ENCODE measurements at regions not wholly inside any gene's neighbourhood (a gene's known extent, or its start where the extent isn't known, plus 50 kb on each side); places are given as distances from the start of the nearest gene placed in this dataset.

GRCh38 chr12:58189030-58189429, 247.7 kb downstream of the ATP23 start:
- no peak overlapping the region for H3K9ac ChIP-seq
- no peak overlapping the region for H3K27ac ChIP-seq (ENCODE audit: low read depth in 2 of 2, low read length in 1 of 2)
- TF ChIP-seq PBX3 (IDR thresholded peaks at IDR 0.05) (no peak), GABPA (IDR thresholded peaks at IDR 0.05; ENCODE audit: low read depth) (no peak), EZH2phosphoT487 (IDR thresholded peaks at IDR 0.05; ENCODE audit: borderline replicate concordance, low read depth) (no peak), SIN3A (IDR thresholded peaks at IDR 0.05; ENCODE audit: borderline replicate concordance, low read depth, low read length) (no peak)
- TF ChIP-seq, protein P1, sequence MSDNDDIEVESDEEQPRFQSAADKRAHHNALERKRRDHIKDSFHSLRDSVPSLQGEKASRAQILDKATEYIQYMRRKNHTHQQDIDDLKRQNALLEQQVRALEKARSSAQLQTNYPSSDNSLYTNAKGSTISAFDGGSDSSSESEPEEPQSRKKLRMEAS (IDR thresholded peaks at IDR 0.05; ENCODE audit: low read depth) = no peak
- no peak overlapping the region for H2AFZ ChIP-seq (ENCODE audit: low read depth)
- no peaks in the 10 kb centered on the region for H3K36me3 ChIP-seq (replicated peaks in 1 of 2; ENCODE audit: control insufficient read depth in 1 of 2, insufficient read depth in 2 of 2, low read length in 1 of 2)
- H3K9me2 ChIP-seq = no peaks in the 10 kb centered on the region
- no peak overlapping the region for H3K4me3 ChIP-seq (ENCODE audit: low read depth in 2 of 2, low read length in 1 of 2)
- H3K4me2 ChIP-seq = no peak overlapping the region
- H3K79me2 ChIP-seq (ENCODE audit: insufficient read depth) = no peaks in the 10 kb centered on the region
- H3K27me3 ChIP-seq (ENCODE audit: insufficient read depth) = no peaks in the 10 kb centered on the region; the same call in 1 of the 2 replicates
- DNase-seq = no peak
- H3K4me1 ChIP-seq (ENCODE audit: control insufficient read depth in 1 of 2, insufficient read depth in 2 of 2, low read depth in 1 of 2, low read length in 1 of 2) = no peaks in the 10 kb centered on the region
- no peaks in the 10 kb centered on the region for H3K9me3 ChIP-seq
- CTCF ChIA-PET = no interaction called here
- no peaks in the 10 kb centered on the region for H4K20me1 ChIP-seq (ENCODE audit: insufficient read depth)
- H3F3A ChIP-seq (replicated peaks; ENCODE audit: insufficient read depth) = no peaks in the 10 kb centered on the region
- WGBS (ENCODE audit: low lambda C conversion rate) = 4% methylated on average over 1 of the region's 1 CpG
- POLR2A ChIA-PET = no interaction called here

DNA sequence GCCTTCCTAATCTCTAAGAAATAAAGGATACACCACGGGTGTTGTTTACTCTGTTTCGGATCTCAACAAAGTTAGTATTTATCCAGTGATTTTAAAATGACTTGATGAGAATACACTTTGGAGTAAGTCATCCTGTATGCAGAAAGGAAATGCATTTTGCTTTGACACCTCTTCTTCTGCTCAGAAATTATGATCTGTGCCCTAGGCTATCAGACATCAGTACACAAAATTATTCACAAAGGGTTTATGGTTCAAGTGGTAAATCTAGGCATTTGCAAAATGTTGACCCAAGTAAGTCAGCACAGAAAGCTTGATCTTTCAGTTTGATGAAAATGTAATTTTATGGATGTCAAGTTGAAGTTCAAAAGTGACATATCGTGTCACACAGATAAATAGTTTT, 248.5 kb downstream of the ATP23 start:
- no peak overlapping the region for H3K4me3 ChIP-seq (ENCODE audit: low read depth in 2 of 2, low read length in 1 of 2)
- no peak overlapping the region for H3K4me2 ChIP-seq
- H3F3A ChIP-seq (replicated peaks; ENCODE audit: insufficient read depth) = no peaks in the 10 kb centered on the region
- H2AFZ ChIP-seq (ENCODE audit: low read depth) = no peak overlapping the region
- H4K20me1 ChIP-seq (ENCODE audit: insufficient read depth) = no peaks in the 10 kb centered on the region
- WGBS (ENCODE audit: low lambda C conversion rate) = 3% methylated on average over 3 of the region's 3 CpGs
- no peaks in the 10 kb centered on the region; the same call in 1 of the 2 replicates for H3K27me3 ChIP-seq (ENCODE audit: insufficient read depth)
- H3K9ac ChIP-seq = no peak overlapping the region
- H3K4me1 ChIP-seq (ENCODE audit: control insufficient read depth in 1 of 2, insufficient read depth in 2 of 2, low read depth in 1 of 2, low read length in 1 of 2) = no peaks in the 10 kb centered on the region
- no peak for TF ChIP-seq CHD2 (IDR thresholded peaks at IDR 0.05; ENCODE audit: low read length, partially characterized antibody)
- TF ChIP-seq POLR2AphosphoS5 (IDR thresholded peaks at IDR 0.05; ENCODE audit: low read depth, low read length) = no peak
- TF ChIP-seq RFX5 (IDR thresholded peaks at IDR 0.05; ENCODE audit: low read length) = no peak
- no peak for TF ChIP-seq RXRA (IDR thresholded peaks at IDR 0.05; ENCODE audit: borderline replicate concordance, low read depth)
- no peak for TF ChIP-seq MXI1 (IDR thresholded peaks at IDR 0.05; ENCODE audit: low read depth, low read length)
- no peak for DNase-seq
- no peaks in the 10 kb centered on the region for H3K9me2 ChIP-seq
- no peak overlapping the region for H3K27ac ChIP-seq (ENCODE audit: low read depth in 2 of 2, low read length in 1 of 2)
- ChIA-PET POLR2A (no interaction called here), CTCF (no interaction called here)
- H3K9me3 ChIP-seq = no peaks in the 10 kb centered on the region
- no peaks in the 10 kb centered on the region for H3K36me3 ChIP-seq (replicated peaks in 1 of 2; ENCODE audit: control insufficient read depth in 1 of 2, insufficient read depth in 2 of 2, low read length in 1 of 2)
- H3K79me2 ChIP-seq (ENCODE audit: insufficient read depth) = no peaks in the 10 kb centered on the region

GRCh38 chr12:58190618-58191017, 249.3 kb downstream of the ATP23 start:
- no peaks in the 10 kb centered on the region; the same call in 1 of the 2 replicates for H3K27me3 ChIP-seq (ENCODE audit: insufficient read depth)
- no peaks in the 10 kb centered on the region for H4K20me1 ChIP-seq (ENCODE audit: insufficient read depth)
- H3K9me3 ChIP-seq = no peaks in the 10 kb centered on the region
- no peaks in the 10 kb centered on the region for H3K9me2 ChIP-seq
- CTCF ChIA-PET = interaction anchor here (1.5 kb wide), 1 partner anchor 15 kb away, joined by 5 read pairs; no protein-coding TSS in a partner anchor
- no peak overlapping the region for H3K4me2 ChIP-seq
- POLR2A ChIA-PET = no interaction called here
- H3K9ac ChIP-seq = no peak overlapping the region
- H2AFZ ChIP-seq (ENCODE audit: low read depth) = no peak overlapping the region
- H3K27ac ChIP-seq (ENCODE audit: low read depth in 2 of 2, low read length in 1 of 2) = no peak overlapping the region
- H3K4me3 ChIP-seq (ENCODE audit: low read depth in 2 of 2, low read length in 1 of 2) = no peak overlapping the region
- DNase-seq = no peak
- H3K36me3 ChIP-seq (replicated peaks in 1 of 2; ENCODE audit: control insufficient read depth in 1 of 2, insufficient read depth in 2 of 2, low read length in 1 of 2) = no peaks in the 10 kb centered on the region
- H3K4me1 ChIP-seq (ENCODE audit: control insufficient read depth in 1 of 2, insufficient read depth in 2 of 2, low read depth in 1 of 2, low read length in 1 of 2) = no peaks in the 10 kb centered on the region
- 10% methylated on average over 5 of the region's 5 CpGs for WGBS (ENCODE audit: low lambda C conversion rate)
- TF ChIP-seq CHD2 (IDR thresholded peaks at IDR 0.05; ENCODE audit: low read length, partially characterized antibody) = no peak
- TF ChIP-seq RCOR1 (IDR thresholded peaks at IDR 0.05; ENCODE audit: low read length) = no peak
- no peaks in the 10 kb centered on the region for H3K79me2 ChIP-seq (ENCODE audit: insufficient read depth)
- no peaks in the 10 kb centered on the region for H3F3A ChIP-seq (replicated peaks; ENCODE audit: insufficient read depth)
